GM12875 (cell line): ENCODE measurements at regions not wholly inside any gene's neighbourhood (a gene's known extent, or its start where the extent isn't known, plus 50 kb on each side); places are given as distances from the start of the nearest gene placed in this dataset.

Experiments
- H3K4me3 ChIP-seq: one replicate; pipeline ENCODE4 v1.5.1; 2011; ENCODE audit warnings: low read depth, low read length, control low read depth
- CTCF ChIP-seq: IDR thresholded peaks from 2 replicates; pipeline ENCODE4 v1.5.1; 2011; ENCODE audit warnings: low read depth, mild to moderate bottlenecking, control low read depth, inconsistent platforms, low read length, moderate library complexity, borderline replicate concordance; ENCODE audit not compliant: insufficient read depth

- no peak overlapping the region for H3K4me3 ChIP-seq
- no peak for TF ChIP-seq CTCF
Measured at GRCh38 chr2:128403814-128404708, 85.4 kb upstream of the HS6ST1 start.

DNA sequence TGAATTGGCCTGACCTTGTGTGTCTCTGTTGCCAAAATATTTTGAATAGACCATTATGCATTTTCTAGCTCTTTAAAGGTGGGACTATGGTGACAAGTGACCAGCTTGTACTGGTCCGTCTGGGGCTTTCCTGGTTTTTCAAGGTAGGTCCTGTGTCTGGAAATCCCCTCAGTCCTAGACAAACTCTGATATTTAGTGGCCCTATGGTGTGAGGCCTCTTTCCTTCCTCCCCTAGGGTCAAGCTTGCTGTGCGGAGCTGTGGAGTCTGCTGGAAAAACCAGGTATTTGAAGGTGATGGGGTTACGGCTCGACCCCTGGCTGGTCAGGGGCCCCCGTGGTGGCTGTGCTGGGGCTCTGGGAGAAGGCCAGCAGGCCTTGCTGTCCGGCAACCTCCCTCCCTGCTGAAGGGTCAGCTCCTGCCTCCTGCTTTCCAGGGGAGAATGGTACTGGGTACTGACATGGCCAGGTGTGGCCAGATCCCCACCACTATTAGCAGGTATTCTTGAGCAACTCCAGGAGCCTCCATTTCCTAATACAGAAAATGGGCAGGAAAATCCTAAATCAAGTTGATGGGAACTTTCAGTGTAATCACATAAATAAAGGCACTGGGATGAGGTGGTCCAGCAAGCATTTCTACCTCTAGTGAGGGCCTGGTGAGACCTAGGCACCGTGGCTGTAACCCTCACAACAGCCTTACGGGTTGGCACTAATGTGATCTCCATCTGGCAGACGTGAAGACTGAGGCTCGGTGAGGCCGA is 86.2 kb upstream of the HS6ST1 start:
- TF ChIP-seq CTCF, result no peak
- H3K4me3 ChIP-seq, result no peak overlapping the region

GRCh38 chr2:128405467-128405900 is 86.8 kb upstream of the HS6ST1 start:
- no peak for TF ChIP-seq CTCF
- H3K4me3 ChIP-seq, result no peak overlapping the region

DNA sequence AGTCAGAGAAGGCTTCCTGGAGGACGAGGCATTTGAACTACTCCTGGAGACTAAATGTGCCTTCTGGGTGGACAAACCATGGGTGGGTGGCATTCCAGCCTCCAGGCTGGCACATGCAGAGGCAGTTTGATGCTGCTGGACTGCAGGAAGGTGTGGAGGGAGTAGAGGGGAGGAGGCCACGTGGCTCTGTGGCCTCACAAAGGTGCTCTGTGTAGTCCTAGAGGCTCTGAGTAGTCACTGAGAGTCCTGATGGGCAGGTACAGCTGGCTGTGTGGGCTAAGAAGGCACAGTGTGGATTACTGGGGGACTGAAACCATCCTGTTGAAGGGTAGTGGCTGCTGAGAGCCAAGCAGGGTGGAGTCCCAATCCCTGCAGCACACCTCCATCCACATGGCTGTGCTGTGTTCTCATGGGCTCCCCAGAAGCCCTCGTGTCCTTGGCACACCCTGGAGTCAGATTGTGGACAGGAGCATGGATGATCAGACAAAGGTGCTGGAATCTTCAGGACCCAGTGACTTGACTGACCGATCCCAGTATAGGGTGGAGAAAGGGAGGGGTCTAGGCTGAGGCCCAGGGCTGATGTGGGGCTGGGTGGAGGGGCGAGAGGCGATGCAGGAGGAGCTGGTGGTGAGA is 87.4 kb upstream of the HS6ST1 start:
- TF ChIP-seq CTCF, result no peak

DNA sequence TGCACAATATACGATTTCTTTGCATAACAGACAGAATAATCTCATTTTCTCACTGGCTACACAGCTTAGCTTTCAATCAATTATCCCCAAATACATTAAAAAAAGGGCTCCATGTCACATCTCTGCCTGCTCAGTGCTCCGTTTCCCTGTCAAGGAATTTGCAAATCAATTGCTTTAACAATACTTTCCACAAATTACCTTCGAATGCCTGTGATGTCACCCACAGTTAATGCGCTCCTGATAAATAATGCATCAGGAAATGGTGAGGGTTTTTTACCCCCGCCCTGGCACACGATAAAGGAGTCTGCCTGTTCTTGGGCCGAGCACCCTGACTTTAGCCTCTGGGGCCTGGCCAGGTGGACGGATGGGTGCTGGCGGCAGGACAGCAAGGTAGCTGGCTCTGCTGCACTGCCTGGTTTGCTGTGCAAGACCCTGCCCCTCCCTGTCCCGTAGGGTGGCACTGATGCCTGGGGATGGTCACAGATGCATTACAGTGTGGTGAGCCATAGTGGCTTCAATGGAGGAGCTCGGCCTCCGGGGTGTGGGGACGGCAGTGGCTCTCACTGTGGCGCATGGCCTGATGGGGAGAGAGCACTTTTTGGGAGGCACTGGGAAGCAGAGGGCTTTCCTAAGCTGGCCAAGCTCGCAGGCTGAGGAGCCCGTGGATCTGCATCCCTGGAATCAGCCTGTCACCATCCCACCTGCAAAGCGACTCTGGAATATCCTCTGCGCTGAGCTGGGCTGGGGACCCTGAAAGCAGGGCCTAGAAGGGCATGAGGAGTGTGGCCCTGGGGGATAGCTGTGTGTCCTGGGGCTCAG is 88.3 kb upstream of the HS6ST1 start:
- no peak for TF ChIP-seq CTCF
- no peak overlapping the region for H3K4me3 ChIP-seq

More for the DNA sequence above, 87.4 kb upstream of the HS6ST1 start:
- H3K4me3 ChIP-seq, result no peak overlapping the region

- no peak for TF ChIP-seq CTCF
- no peak overlapping the region for H3K4me3 ChIP-seq
Measured at GRCh38 chr2:128408349-128409305, 90.0 kb upstream of the HS6ST1 start.
